AG04450 (cell line): ENCODE measurements at regions not wholly inside any gene's neighbourhood (a gene's known extent, or its start where the extent isn't known, plus 50 kb on each side); places are given as distances from the start of the nearest gene placed in this dataset.

ENCODE experiments used
- CTCF ChIA-PET: fragments of 300-600, 350-600 bp; formaldehyde crosslinking; extraction: SDS; loops from one replicate; lab custom pipeline; 2022; ENCODE audit warnings: antibody characterized with exemption, inconsistent platforms; lab: Charles Lee
- POLR2A ChIA-PET: fragments of 350-600 bp; formaldehyde crosslinking; extraction: SDS; loops from one replicate; lab custom pipeline; 2021; ENCODE audit warnings: antibody characterized with exemption, inconsistent platforms; lab: Yijun Ruan, JAX
- DNase-seq: peaks from one replicate; pipeline ENCODE4 v3.0.0-alpha.2; 2011; ENCODE audit warnings: low read depth, low spot score
- H3K27ac ChIP-seq: one replicate; pipeline ENCODE4 v1.5.1; 2012; ENCODE audit warnings: low read depth, low read length, control low read depth
- H3K27me3 ChIP-seq: one replicate; pipeline ENCODE4 v1.6.0; 2012; ENCODE audit warnings: low read length; ENCODE audit not compliant: control insufficient read depth, insufficient read depth
- H3K4me3 ChIP-seq: 2 replicates; pipeline ENCODE4 v1.5.1; 2011; ENCODE audit warnings: mild to moderate bottlenecking, low read depth, low read length, control low read depth
- H3K9me3 ChIP-seq: 2 replicates; pipeline ENCODE4 v1.5.1; 2012; ENCODE audit warnings: low read length; ENCODE audit not compliant: control insufficient read depth, insufficient read depth
- CTCF ChIP-seq: IDR thresholded peaks from 2 replicates; pipeline ENCODE4 v1.5.1; 2011; ENCODE audit warnings: low read depth, low read length, control low read depth, inconsistent platforms

GRCh38 chr5:60173667-60174066, 280.1 kb upstream of the PDE4D start:
- Histone ChIP-seq H3K27me3 (no peaks in the 10 kb centered on the region), H3K9me3 (no peaks in the 10 kb centered on the region), H3K27ac (no peak overlapping the region), H3K4me3 (no peak overlapping the region)
- CTCF ChIA-PET: no interaction called here
- TF ChIP-seq CTCF: no peak
- POLR2A ChIA-PET: no interaction called here
- DNase-seq: no peak

- Histone ChIP-seq H3K27ac (no peak overlapping the region), H3K4me3 (no peak overlapping the region), H3K27me3 (no peaks in the 10 kb centered on the region), H3K9me3 (no peaks in the 10 kb centered on the region)
- CTCF ChIA-PET: interaction anchor here (4.4 kb wide), 1 partner anchor 353 kb away, joined by 27 read pairs; no protein-coding TSS in a partner anchor
- no peak for TF ChIP-seq CTCF
- no peak for DNase-seq
- POLR2A ChIA-PET: no interaction called here
Observed at GRCh38 chr5:60163762-60164161, 270.2 kb upstream of the PDE4D start.

DNA sequence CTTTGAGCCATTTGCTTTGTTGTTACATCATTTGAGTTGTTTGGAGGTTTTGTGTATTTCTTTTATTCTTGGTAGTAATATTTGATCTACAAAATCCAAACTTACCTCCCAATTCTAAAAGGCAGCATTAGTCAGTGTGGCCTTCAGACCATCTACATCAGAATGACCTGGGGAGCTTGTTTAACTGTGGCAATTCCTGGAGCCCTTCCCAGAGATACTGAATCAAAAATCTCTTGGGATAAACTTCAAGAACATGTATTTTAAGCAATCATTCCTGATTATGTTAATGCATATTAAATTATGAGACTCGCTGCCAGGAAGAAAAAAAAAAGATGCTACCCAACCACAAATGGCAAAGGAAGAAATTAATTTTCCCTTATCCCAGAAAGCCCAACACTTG, 268.9 kb upstream of the PDE4D start:
- no peak for TF ChIP-seq CTCF
- no peak overlapping the region for H3K27ac ChIP-seq
- H3K27me3 ChIP-seq: no peaks in the 10 kb centered on the region
- ChIA-PET CTCF (interaction anchor here (1.5 to 4.4 kb wide), 2 partner anchors 348 to 352 kb away, joined by 5 to 27 read pairs; no protein-coding TSS in a partner anchor), POLR2A (no interaction called here)
- no peaks in the 10 kb centered on the region; the same call in 1 of the 2 replicates for H3K9me3 ChIP-seq
- H3K4me3 ChIP-seq: no peak overlapping the region
- no peak for DNase-seq

GRCh38 chr5:60161340-60161934, 267.9 kb upstream of the PDE4D start:
- no peak overlapping the region for H3K27ac ChIP-seq
- DNase-seq: no peak
- ChIA-PET CTCF (interaction anchor here (4.4 kb wide), 1 partner anchor 351 kb away, joined by 27 read pairs; no protein-coding TSS in a partner anchor), POLR2A (no interaction called here)
- H3K27me3 ChIP-seq: no peaks in the 10 kb centered on the region
- TF ChIP-seq CTCF: peak; percentile 61
- no peaks in the 10 kb centered on the region; the same call in 1 of the 2 replicates for H3K9me3 ChIP-seq
- H3K4me3 ChIP-seq: no peak overlapping the region

DNA sequence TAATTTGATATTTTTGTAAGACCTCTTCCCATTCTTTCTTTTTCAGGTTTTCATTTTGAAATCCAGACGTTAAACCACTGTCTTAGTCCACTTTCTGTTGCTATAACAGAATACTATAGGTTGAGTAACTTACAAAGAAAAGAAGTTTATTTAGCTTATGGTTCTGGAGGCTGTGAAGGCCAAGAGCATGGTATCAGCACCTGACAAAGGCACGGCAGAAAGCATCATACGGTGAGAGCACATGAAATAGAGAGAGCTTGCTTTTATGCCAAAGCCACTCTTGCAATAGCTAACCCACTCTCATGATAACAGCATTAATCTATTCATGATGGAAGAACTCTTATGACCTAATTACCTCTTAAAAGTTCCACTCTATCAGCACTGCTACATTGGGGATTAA, 255.6 kb upstream of the PDE4D start:
- no peaks in the 10 kb centered on the region for H3K9me3 ChIP-seq
- ChIA-PET CTCF (no interaction called here), POLR2A (no interaction called here)
- no peak for TF ChIP-seq CTCF
- H3K4me3 ChIP-seq: no peak overlapping the region
- DNase-seq: no peak
- H3K27ac ChIP-seq: no peak overlapping the region
- H3K27me3 ChIP-seq: no peaks in the 10 kb centered on the region
